ENCODE measurements at regions not wholly inside any gene's neighbourhood (a gene's known extent, or its start where the extent isn't known, plus 50 kb on each side); places are given as distances from the start of the nearest gene placed in this dataset.

- no peak for TF ChIP-seq ZFX (IDR thresholded peaks at IDR 0.05)
- no peak for TF ChIP-seq CTCF (conservative IDR thresholded peaks at IDR 0.05)
Observed at GRCh38 chr10:52477305-52477704, 163.2 kb downstream of the DKK1 start.

All from C4-2B (cell line).